Mesenchymal stem cell (in vitro differentiated cells and primary cell): ENCODE measurements at regions not wholly inside any gene's neighbourhood (a gene's known extent, or its start where the extent isn't known, plus 50 kb on each side); places are given as distances from the start of the nearest gene placed in this dataset.

Experiments
- DNase-seq: peaks from one replicate; pipeline ENCODE4 v3.0.0-alpha.2; 2013
- H2AFZ ChIP-seq: one replicate; pipeline ENCODE4 v1.6.1; 2013; ENCODE audit warnings: low read depth, mild to moderate bottlenecking, control low read depth, inconsistent platforms, low read length, moderate library complexity
- H2AK5ac ChIP-seq: 2 replicates; pipeline ENCODE4 v1.6.1; 2013; ENCODE audit warnings: low read length, moderate library complexity, mild to moderate bottlenecking, inconsistent platforms; ENCODE audit not compliant: severe bottlenecking
- H2BK120ac ChIP-seq: one replicate; pipeline ENCODE4 v1.6.1; 2013; ENCODE audit warnings: low read depth, mild to moderate bottlenecking, inconsistent platforms, low read length, moderate library complexity
- H2BK12ac ChIP-seq, 2 experiments: one replicate each; pipeline ENCODE4 v1.6.1; 2013; ENCODE audit warnings: inconsistent platforms in 2 of 2, low read length in 2 of 2, mild to moderate bottlenecking in 2 of 2, moderate library complexity in 2 of 2, control low read depth in 1 of 2
- H2BK15ac ChIP-seq: one replicate; pipeline ENCODE4 v1.6.1; 2013; ENCODE audit warnings: mild to moderate bottlenecking, low read depth, inconsistent platforms; ENCODE audit not compliant: poor library complexity, severe bottlenecking
- H2BK5ac ChIP-seq: 2 replicates; pipeline ENCODE4 v1.6.1; 2013; ENCODE audit warnings: low read depth, mild to moderate bottlenecking, low read length, control low read depth, inconsistent platforms; ENCODE audit not compliant: poor library complexity, severe bottlenecking
- H3K14ac ChIP-seq, 2 experiments: one replicate each; pipeline ENCODE4 v1.6.1; 2013; ENCODE audit warnings: inconsistent platforms in 2 of 2, low read length in 2 of 2, control low read depth in 1 of 2, mild to moderate bottlenecking in 1 of 2, moderate library complexity in 1 of 2
- H3K18ac ChIP-seq, 2 experiments: one replicate each; pipeline ENCODE4 v1.6.1; 2013; ENCODE audit warnings: inconsistent platforms in 2 of 2, low read length in 2 of 2, control low read depth in 1 of 2, low read depth in 1 of 2, mild to moderate bottlenecking in 1 of 2
- H3K23ac ChIP-seq, 2 experiments: one replicate each; pipeline ENCODE4 v1.6.1; 2013; ENCODE audit warnings: inconsistent platforms in 2 of 2, low read length in 2 of 2, mild to moderate bottlenecking in 2 of 2, moderate library complexity in 2 of 2, control low read depth in 1 of 2
- H3K27ac ChIP-seq: 2 replicates; pipeline ENCODE4 v1.5.1; 2013; ENCODE audit warnings: mild to moderate bottlenecking, moderate library complexity, low read length, control low read depth, inconsistent platforms; ENCODE audit not compliant: poor library complexity, severe bottlenecking
- H3K27me3 ChIP-seq, 2 experiments: 2 replicates each; pipeline versions ENCODE4 v1.6.1 to v1.7.0; 2013; ENCODE audit warnings: low read length in 2 of 2, mild to moderate bottlenecking in 2 of 2, moderate library complexity in 2 of 2, control low read depth in 1 of 2, inconsistent platforms in 1 of 2; ENCODE audit not compliant: control insufficient read depth in 1 of 2, insufficient read depth in 1 of 2
- H3K36me3 ChIP-seq, 2 experiments: 2 replicates each; pipeline versions ENCODE4 v1.6.1 to v1.7.0; 2013; ENCODE audit warnings: low read length in 2 of 2, control low read depth in 1 of 2, inconsistent platforms in 1 of 2, low read depth in 1 of 2, mild to moderate bottlenecking in 1 of 2; ENCODE audit not compliant: insufficient read depth in 2 of 2, control insufficient read depth in 1 of 2
- H3K4ac ChIP-seq, 2 experiments: one replicate each; pipeline ENCODE4 v1.6.1; 2013; ENCODE audit warnings: inconsistent platforms in 2 of 2, low read length in 2 of 2, mild to moderate bottlenecking in 2 of 2, moderate library complexity in 2 of 2, control low read depth in 1 of 2, low read depth in 1 of 2
- H3K4me1 ChIP-seq: 2 replicates; pipeline ENCODE4 v1.6.1; 2013; ENCODE audit warnings: low read depth, low read length, control low read depth; ENCODE audit not compliant: control insufficient read depth, insufficient read depth
- H3K4me2 ChIP-seq: 2 replicates; pipeline ENCODE4 v1.6.1; 2013; ENCODE audit warnings: low read length, mild to moderate bottlenecking, inconsistent platforms; ENCODE audit not compliant: poor library complexity, severe bottlenecking
- H3K4me3 ChIP-seq, 2 experiments: 2 replicates each; pipeline versions ENCODE4 v1.5.1 to v1.7.0; 2013; ENCODE audit warnings: low read length in 2 of 2, mild to moderate bottlenecking in 2 of 2, control low read depth in 1 of 2, low read depth in 1 of 2; ENCODE audit not compliant: insufficient read depth in 1 of 2
- H3K79me1 ChIP-seq: replicated peaks from 2 replicates; pipeline ENCODE4 v1.6.1; 2013; ENCODE audit warnings: mild to moderate bottlenecking, control low read depth, low read length, inconsistent platforms; ENCODE audit not compliant: poor library complexity, severe bottlenecking
- H3K9ac ChIP-seq: 2 replicates; pipeline ENCODE4 v1.7.0; 2013; ENCODE audit warnings: mild to moderate bottlenecking, low read length, moderate library complexity
- H3K9me3 ChIP-seq: 2 replicates; pipeline ENCODE4 v1.7.0; 2013; ENCODE audit warnings: mild to moderate bottlenecking, low read length; ENCODE audit not compliant: control insufficient read depth
- H4K8ac ChIP-seq: one replicate; pipeline ENCODE4 v1.6.1; 2013; ENCODE audit warnings: inconsistent platforms, mild to moderate bottlenecking, low read length, moderate library complexity
- H4K91ac ChIP-seq: one replicate; pipeline ENCODE4 v1.6.1; 2013; ENCODE audit warnings: mild to moderate bottlenecking, low read length, inconsistent platforms
- WGBS: methylation state at CpG from one replicate; pipeline ENCODE4 v1.1.7; 2013; ENCODE audit warnings: mixed read lengths; 5-methylcytosine and 5-hydroxymethylcytosine counted together

DNA sequence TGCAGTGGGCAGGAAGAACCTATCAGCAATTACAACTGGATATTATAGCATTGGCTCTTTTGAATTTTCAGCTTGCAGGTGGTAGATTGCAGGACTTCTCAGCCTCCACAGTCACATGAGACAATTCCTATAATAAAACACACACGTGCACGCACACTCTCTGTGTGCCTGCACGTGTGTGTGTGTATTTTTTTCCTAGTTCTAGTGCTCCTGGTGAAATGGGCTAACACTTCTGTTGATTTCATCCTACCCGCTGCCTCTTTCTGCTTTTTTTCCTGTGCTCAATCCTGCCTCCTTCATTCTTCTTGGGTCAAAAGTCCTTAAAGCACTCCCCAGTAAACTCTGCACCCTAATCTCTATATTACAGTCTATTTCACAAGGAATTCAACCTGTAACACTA lies 320.1 kb downstream of the OSTF1 start:
- no peak overlapping the region for H2BK120ac ChIP-seq
- H3K27me3 ChIP-seq, result no peaks in the 10 kb centered on the region
- no peak overlapping the region for H3K23ac ChIP-seq
- H3K4me2 ChIP-seq, result no peak overlapping the region
- WGBS, result 72% methylated on average over 4 of the region's 4 CpGs
- H2BK15ac ChIP-seq, result no peak overlapping the region
- no peak overlapping the region for H2AFZ ChIP-seq
- no peak overlapping the region for H2BK12ac ChIP-seq
- no peaks in the 10 kb centered on the region for H3K9me3 ChIP-seq
- no peak overlapping the region for H4K8ac ChIP-seq
- H3K18ac ChIP-seq, result no peak overlapping the region
- no peak overlapping the region for H2AK5ac ChIP-seq
- H3K36me3 ChIP-seq, result no peaks in the 10 kb centered on the region
- H3K4me3 ChIP-seq, result no peak overlapping the region
- no peak overlapping the region for H3K9ac ChIP-seq
- H2BK5ac ChIP-seq, result no peak overlapping the region
- no peaks in the 10 kb centered on the region for H3K4me1 ChIP-seq
- no peaks in the 10 kb centered on the region for H3K79me1 ChIP-seq
- H3K4ac ChIP-seq, result no peak overlapping the region
- no peak for DNase-seq
- H4K91ac ChIP-seq, result no peak overlapping the region
- H3K14ac ChIP-seq, result no peak overlapping the region
- H3K27ac ChIP-seq, result no peak overlapping the region

DNA sequence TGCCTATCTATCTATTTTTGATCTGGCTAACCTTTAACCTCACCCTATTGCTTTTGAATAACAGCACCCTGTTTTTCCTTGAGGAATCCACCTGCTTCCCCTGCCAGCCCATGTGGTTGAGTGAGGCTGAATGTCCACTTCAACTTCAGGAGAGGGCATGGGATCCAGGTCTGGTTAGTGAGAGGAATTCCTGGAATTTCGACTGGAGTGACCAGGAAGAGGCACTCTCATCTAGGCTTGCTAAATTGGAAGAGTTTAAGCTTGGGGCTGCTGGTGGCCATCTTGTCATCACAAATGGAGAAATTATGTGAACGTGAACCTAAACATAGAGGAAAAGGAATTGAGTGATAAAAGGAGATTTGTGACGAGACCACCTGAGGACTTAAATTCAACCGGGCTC lies 322.1 kb downstream of the OSTF1 start:
- H3K9me3 ChIP-seq, result no peaks in the 10 kb centered on the region
- no peak overlapping the region for H2BK12ac ChIP-seq
- no peak overlapping the region for H2BK15ac ChIP-seq
- H2BK5ac ChIP-seq, result no peak overlapping the region
- no peak overlapping the region for H2AK5ac ChIP-seq
- H2AFZ ChIP-seq, result no peak overlapping the region
- H3K18ac ChIP-seq, result no peak overlapping the region
- DNase-seq, result no peak
- H3K9ac ChIP-seq, result no peak overlapping the region
- H3K4me2 ChIP-seq, result no peak overlapping the region
- no peak overlapping the region for H3K4ac ChIP-seq
- H3K4me3 ChIP-seq, result no peak overlapping the region
- H3K27me3 ChIP-seq, result no peaks in the 10 kb centered on the region
- no peak overlapping the region for H3K23ac ChIP-seq
- WGBS, result 66% methylated on average over 2 of the region's 4 CpGs
- H3K14ac ChIP-seq, result no peak overlapping the region
- no peak overlapping the region for H3K27ac ChIP-seq
- H4K91ac ChIP-seq, result no peak overlapping the region
- no peak overlapping the region for H2BK120ac ChIP-seq
- no peaks in the 10 kb centered on the region for H3K4me1 ChIP-seq
- H3K36me3 ChIP-seq, result no peaks in the 10 kb centered on the region
- no peak overlapping the region for H4K8ac ChIP-seq
- no peaks in the 10 kb centered on the region for H3K79me1 ChIP-seq

DNA sequence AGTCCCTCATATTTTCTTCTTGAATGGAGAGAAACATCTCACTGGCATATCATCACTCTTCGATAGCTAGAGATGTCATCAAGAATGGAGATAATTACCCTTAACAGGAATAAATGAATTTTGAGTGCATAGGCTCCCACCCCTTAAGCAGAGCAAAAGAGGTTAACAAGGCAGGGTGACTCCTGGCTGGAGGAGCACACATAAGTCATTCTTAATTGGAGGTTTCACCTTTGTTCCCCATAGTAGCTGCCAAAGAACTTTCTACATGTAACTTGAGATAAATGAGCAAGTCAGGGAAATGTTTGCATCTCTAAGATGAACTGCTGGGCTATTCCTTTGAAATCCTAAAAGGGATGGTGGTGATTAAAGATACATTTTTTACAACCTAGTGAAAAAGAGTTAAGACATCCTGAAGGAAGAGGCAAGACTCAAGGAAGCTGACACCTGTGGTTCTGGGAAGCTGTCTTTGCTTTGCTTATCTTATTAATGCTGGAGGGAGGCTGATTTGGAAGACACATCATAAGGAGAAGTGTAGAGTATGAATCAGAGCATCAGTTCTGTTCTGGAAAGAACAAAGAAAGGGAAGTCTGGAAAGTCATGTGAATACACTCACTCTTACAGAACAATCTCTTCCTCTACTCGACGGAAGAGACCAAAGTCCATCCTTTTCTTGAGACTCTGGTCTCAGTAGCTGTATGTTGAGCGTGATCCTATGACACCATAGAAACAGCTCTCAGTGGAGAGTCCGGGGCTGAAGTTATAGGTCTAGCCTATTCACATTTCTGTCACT lies 326.3 kb downstream of the OSTF1 start:
- H3K14ac ChIP-seq, result no peak overlapping the region
- H4K91ac ChIP-seq, result no peak overlapping the region
- no peak overlapping the region for H3K4me3 ChIP-seq
- no peaks in the 10 kb centered on the region for H3K9me3 ChIP-seq
- H3K27me3 ChIP-seq, result no peaks in the 10 kb centered on the region
- no peak overlapping the region for H2BK120ac ChIP-seq
- no peak overlapping the region for H2AFZ ChIP-seq
- no peaks in the 10 kb centered on the region for H3K79me1 ChIP-seq
- 72% methylated on average over 4 of the region's 5 CpGs for WGBS
- H3K9ac ChIP-seq, result no peak overlapping the region
- H3K23ac ChIP-seq, result no peak overlapping the region
- no peak overlapping the region for H3K18ac ChIP-seq
- no peak overlapping the region for H3K4me2 ChIP-seq
- DNase-seq, result no peak
- H2BK5ac ChIP-seq, result no peak overlapping the region
- no peaks in the 10 kb centered on the region for H3K36me3 ChIP-seq
- H3K4ac ChIP-seq, result no peak overlapping the region
- no peak overlapping the region for H2AK5ac ChIP-seq
- no peak overlapping the region for H2BK12ac ChIP-seq
- no peaks in the 10 kb centered on the region for H3K4me1 ChIP-seq
- H4K8ac ChIP-seq, result no peak overlapping the region
- no peak overlapping the region for H3K27ac ChIP-seq
- no peak overlapping the region for H2BK15ac ChIP-seq

DNA sequence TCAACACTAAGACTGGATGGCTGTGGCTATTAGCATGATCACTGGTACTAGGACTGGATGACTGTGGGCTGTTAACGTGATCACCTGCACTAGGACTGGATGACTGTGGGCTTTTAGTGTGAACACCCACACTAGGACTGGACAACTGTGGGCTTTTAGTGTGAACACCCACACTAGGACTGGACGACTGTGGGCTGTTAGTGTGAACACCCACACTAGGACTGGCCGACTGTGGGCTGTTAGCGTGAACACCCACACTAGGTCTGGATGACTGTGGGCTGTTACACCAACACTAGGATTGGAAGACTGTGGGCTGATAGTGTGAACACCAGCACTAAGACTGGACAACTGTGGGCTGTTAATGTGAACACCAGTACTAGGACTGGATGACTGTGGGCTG lies 329.2 kb downstream of the OSTF1 start:
- H3K18ac ChIP-seq, result no peak overlapping the region
- H3K79me1 ChIP-seq, result no peaks in the 10 kb centered on the region
- H3K9me3 ChIP-seq, result no peaks in the 10 kb centered on the region
- no peak for DNase-seq
- H2AK5ac ChIP-seq, result no peak overlapping the region
- H3K4ac ChIP-seq, result no peak overlapping the region
- no peaks in the 10 kb centered on the region for H3K27me3 ChIP-seq
- no peak overlapping the region for H2BK15ac ChIP-seq
- no peak overlapping the region for H3K27ac ChIP-seq
- no peak overlapping the region for H3K14ac ChIP-seq
- H4K8ac ChIP-seq, result no peak overlapping the region
- H4K91ac ChIP-seq, result no peak overlapping the region
- no peak overlapping the region for H3K23ac ChIP-seq
- H3K4me1 ChIP-seq, result no peaks in the 10 kb centered on the region
- H3K4me3 ChIP-seq, result no peak overlapping the region
- H2BK12ac ChIP-seq, result no peak overlapping the region
- no peak overlapping the region for H2AFZ ChIP-seq
- H3K4me2 ChIP-seq, result no peak overlapping the region
- no peak overlapping the region for H3K9ac ChIP-seq
- no peaks in the 10 kb centered on the region for H3K36me3 ChIP-seq
- H2BK5ac ChIP-seq, result no peak overlapping the region
- H2BK120ac ChIP-seq, result no peak overlapping the region
- 80% methylated on average over 4 of the region's 4 CpGs for WGBS
